NCI-H510A treated with DMSO at 0.1 percent for 48 hours (cell line): ENCODE measurements at regions not wholly inside any gene's neighbourhood (a gene's known extent, or its start where the extent isn't known, plus 50 kb on each side); places are given as distances from the start of the nearest gene placed in this dataset.
"Not testable (repeated sequence)": the region's sequence is repeated elsewhere in the genome, so short reads cannot be mapped to it uniquely, and the experiment has no call there.

Experiments used
- DNase-seq: peaks from one replicate; lab custom pipeline; 2025; lab: John Stamatoyannopoulos, UW

DNA sequence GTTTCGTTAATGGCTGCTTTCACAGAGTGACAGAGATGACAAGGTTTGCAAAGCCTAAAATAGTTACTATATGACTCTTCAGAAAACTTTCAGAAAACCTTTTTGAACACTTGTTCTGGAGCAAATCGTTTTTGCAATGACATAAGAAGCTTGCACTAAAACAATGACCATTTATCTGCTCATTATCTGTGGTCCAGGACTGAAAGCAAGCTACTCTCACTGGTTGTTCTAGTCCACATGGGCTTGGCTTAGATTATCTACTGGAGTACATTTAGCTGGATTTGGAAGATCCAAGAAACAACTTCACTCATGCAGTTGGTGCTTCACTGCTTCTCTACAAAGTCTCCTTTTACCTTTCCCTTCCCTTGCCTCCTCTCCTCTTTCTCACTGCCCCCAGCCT lies 1836.4 kb upstream of the AGA start:
- DNase-seq, result no peak

DNA sequence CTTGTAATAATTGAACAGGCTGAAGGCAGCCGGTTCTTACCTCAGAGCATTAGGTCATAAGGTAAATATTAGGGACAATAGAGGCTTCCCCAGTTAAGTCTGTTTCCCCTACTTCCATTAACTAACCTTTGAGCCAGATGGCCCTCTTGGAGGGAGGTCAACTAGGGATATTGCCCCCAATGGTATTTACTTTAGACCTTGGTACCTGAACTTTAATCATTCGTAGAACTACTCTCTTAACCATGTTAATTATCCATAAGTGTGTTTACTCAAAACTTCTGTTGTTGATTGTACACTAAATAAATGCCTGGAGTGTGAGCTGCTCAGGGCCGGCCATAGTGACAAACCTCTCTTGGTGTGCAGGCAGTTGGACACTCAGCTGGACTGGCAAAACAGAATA lies 1843.5 kb upstream of the AGA start:
- DNase-seq, result peak; percentile 41

DNA sequence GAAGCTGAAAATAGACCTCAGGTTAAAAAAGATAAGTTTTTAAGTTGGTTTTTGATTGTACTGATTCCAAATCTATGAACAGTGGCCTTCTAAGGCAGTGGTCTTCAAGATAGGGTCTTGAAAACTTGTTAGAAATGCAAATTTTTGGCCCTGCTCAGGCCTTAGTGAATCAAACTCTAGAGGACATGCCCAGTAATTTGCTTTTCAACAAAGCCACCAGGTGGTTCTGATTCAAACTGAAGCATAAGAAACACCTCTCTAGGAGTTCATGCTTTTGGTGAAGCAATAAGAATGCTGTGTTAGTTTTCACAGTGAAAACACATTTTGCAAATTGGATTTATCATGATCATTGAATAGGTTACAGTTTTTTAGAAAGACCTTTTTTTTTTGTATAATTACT lies 1849.4 kb upstream of the AGA start:
- DNase-seq, result no peak

DNA sequence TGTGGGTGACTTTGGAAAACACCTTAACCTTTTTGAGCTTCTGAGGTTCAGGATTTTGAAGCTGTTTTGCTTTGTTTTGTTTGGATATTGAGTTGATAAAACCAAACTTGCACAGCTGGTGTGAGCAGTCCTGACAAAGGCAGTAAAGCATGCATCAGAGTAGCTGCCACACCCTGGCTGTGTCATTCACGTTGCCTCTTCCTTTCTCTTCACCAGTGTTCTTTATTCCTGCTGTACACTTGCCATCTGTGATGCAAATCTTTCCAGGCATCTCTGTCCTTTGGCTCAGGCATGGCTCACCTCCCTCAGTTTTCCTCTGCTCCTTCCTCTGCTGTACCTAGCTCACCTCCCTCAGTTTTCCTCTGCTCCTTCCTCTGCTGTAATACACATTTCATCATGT lies 1850.2 kb upstream of the AGA start:
- DNase-seq, result no peak

DNA sequence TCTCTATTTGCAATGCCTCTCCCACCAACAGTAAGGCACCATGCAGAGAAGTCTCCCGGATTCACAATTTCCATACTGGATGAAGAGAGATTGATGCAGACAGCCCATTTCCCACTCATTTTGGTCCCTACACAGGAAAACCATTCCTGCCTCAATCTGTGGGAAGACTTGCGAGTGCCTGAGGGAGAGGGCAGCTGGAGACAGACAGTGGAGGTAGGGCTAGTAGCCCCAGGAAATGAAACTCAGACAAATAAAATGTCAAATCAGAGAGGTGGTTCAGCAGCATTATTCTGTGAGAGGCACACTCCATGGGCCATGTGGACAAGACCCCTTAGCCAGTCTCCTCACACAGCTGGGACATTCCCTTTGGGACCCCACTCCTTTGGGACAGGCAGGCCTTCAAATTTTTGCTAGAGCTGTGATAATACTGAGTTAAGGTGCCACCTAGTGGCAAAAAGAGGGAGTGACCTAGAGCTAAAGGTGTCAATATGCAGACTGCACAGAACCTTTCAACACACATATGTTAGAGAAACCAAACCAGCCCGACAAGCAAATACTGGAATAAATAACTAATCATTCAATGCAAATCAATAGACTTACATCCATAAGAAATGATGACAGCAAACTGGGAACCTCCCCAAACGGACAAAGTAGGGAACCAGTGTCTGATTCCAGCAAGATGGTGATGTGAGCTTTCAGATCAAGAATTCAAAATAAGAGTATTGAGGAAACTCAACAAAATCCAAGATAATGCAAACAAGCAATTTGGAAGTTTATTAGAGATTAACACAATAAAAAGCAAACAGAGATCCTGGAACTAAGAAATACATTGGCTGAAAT lies 1865.3 kb upstream of the AGA start:
- no peak for DNase-seq

DNA sequence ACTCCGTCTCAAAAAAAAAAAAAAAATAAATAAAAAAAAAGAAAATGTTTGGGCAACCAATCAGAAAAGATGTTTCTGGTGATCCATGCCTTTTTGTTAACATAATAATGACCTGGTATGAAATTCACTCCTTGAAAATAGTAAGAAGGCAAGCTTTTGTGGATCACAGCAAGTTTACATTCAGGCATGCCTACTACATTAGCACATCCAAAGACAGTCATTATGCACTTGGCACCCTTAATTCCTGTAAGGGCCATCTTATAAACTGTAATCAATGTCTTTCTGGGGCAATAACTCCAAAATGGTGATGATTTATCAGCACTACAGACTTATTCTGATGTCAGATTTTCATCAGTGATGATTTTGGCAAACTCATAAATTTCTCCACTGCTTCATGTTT lies 1871.6 kb upstream of the AGA start:
- DNase-seq, result no peak

DNA sequence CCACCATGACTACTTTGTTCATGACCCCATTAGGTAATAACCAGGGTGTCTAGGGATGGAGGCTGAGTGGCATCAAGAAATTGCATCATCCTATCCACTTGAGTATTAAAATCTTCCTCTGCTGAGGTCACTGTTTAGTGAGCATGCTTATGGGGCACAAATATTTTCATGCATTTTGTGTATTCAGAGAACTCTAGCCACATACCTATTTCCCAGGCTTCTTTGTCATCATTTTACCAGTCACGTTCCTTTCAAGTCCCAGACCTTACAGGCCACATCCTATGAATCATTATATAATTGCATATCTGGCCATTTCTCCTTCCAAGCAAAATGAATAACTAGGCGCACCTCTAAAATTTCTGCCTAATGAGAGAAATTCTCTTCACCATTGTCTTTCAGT lies 1882.9 kb upstream of the AGA start:
- no peak for DNase-seq

DNA sequence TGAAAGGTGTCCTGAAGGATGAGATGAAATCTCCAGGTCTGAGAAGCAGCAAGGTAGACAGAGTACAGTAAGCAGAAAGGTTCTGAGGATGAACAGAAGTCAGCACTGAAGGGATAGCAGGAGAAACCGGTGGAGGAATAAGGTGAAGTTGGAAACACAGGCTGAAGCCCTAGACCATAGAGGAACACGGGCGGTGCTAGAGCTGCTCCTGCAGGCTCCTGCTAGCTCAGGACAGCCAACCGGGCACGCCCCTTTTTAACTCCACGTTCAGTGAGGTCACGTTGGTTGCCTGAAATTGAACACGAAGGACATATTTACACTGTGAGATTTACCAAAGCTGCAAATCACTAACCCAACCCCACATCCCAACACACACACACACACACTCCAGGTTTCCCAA lies 1886.4 kb upstream of the AGA start:
- no peak for DNase-seq

DNA sequence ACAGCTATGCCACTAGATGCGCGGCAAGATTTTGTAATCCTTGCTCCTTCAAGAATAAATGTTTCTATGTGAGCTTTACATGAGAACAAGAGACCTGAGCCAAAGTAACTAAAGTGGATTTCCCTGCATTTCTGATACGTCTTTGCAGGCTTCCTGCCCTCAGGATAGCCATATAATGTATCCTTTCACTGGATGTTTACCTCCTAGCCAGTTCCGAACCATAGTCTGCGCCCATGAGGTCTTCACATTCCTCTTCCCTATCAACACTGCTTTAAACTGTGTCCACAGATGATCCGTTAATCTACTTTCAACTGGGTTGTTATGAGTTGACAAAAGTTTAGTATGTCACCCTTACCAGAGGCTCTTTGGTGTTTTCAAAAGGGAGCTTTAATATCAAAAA lies 1889.1 kb upstream of the AGA start:
- DNase-seq, result no peak

DNA sequence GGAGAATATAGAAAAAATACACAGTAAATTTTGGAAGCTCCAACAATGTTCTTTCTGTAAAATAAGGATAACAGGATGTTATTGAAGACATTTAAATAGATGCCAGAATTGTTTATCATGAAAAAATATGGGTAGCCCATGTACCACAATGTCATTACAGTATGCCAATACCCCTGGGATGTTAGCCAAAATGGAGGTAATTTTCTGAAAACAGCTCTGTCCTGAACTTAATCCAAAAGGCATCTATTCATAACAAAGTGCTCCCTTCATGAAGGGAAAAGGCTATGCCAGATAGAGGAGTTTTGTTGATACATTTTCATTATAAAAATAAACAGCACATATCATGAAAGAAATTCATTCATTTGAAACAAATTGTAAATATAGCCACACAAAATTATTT lies 1902.6 kb upstream of the AGA start:
- DNase-seq, result no peak

DNA sequence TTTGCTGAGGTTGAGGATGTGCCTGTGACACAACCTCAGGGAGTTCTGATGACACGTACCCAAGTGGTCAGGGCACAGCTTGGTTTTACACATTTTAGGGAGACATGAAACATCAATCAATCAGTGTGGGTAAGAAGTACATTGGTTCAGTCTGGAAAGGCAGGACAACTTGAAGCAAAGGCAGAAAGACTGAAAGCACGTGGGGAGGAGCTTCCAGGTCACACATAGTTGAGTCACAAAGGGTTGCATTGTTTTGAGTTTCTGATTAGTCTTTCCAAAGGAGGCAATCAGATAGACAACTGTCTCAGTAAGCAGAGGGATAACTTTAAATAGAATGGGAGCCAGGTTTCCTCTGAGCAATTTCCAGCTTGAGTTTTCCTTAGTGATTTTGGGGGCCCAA lies 1910.0 kb upstream of the AGA start:
- DNase-seq, result no peak

DNA sequence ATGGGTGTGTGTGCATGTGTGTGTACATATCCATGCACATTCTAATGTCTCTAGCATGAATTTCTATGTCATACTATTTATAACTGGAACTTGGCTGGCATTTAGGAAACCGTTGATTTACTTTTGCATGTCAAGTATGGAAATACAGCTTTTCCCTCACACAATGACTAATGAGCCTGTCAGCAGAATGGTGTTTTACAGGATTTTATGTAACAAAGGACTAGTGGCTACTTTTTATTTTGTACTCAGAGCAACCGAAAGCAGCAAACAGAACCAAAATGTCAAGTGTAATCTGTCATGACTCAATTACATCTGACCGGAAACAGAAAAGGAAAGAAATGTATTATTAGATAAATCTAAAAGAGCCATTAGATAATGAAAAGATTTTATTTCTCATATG lies 1911.5 kb upstream of the AGA start:
- DNase-seq, result no peak

DNA sequence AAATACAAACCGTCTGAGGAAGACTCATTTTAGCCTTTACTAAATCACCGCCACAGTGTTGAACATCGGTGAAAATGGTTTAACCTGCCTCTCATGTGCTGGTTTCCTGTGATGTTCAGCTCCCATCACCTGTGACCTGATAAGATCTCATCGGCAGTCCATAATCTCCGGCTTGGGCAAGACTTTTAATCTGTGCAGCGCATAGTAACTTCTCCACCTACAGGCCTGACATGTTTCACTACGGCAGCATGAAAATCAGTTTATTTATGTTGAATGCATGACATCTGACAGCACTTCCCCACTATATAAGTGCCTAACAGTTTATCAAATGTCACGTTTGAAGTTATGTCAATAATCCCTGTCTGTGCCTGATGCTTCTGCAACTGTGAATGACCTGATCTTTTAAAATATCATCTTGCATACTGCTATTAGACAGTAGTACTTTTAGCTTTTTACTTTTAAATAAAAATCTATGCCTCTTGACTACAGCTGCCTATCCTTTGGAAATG lies 1919.8 kb upstream of the AGA start:
- DNase-seq, result peak; percentile 32

DNA sequence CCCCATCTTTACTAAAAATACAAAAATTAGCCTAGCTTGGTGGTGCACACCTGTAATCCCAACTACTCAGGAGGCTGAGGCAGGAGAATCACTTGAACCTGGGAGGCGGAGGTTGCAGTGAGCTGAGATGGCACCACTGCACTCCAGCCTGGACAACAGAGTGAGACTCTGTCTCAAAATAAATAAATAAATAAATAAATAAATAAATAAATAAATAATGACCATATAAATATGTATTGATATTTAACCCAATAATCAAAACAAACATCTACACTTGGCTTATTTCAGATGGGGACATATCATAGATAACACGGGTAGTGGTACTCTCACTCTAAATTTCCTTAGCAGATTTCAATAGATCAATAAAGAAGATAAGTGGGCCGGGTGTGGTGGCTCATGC lies 1923.7 kb upstream of the AGA start:
- not testable (repeated sequence) for DNase-seq

DNA sequence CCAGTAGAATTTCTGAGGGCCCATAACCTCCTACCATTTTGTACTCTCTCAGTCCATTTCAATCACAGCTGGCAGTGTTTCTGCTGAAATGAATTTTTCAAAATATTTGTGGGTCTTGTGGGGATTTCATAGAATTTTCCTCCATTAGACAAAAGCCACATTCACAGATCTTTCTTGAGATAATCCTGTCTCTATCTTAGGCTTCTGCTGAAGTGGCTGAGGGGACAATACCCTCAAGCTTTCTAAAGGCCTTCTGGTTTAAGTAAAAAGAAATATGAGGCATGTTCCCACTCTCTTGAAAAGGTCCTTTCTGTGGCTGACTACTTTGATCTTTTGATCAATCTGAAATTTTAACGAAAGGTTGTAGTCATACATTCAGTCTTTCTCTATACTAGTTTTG lies 1930.0 kb upstream of the AGA start:
- DNase-seq, result no peak

DNA sequence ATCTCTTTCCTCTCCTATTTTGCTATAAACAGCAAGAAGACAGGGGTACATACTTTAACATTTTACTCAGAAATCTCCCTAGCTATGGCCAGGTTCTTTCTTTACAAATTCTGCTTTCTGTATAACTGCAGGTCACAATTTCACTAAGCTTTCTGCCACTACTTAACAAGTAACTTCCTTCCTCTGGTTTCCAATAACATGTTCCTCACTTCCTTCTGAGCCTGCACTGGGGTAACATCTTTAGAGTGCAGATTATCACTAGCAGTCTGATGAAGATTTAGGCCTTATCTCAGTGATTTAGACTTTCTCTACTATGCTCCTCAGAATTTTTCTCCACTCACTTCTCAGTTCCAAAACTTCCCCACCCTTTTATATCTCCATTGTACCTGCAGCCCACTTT lies 1930.5 kb upstream of the AGA start:
- DNase-seq, result no peak

DNA sequence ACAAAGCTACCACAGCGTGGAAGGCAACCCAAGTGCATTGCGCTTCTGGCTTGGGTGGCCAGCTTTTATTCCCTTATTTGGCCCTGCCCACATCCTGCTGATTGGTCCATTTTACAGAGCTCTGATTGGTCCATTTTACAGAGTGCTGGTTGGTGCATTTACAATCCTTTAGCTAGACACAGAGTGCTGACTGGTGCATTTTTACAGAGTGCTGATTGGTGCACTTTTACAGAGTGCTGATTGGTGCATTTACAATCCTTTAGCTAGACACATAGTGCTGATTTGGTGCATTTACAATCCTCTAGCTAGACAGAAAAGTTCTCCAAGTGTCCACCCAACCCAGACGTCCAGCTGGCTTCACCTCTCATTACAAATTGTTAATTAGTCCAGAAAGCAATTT lies 1936.6 kb upstream of the AGA start:
- DNase-seq, result not testable (repeated sequence)

DNA sequence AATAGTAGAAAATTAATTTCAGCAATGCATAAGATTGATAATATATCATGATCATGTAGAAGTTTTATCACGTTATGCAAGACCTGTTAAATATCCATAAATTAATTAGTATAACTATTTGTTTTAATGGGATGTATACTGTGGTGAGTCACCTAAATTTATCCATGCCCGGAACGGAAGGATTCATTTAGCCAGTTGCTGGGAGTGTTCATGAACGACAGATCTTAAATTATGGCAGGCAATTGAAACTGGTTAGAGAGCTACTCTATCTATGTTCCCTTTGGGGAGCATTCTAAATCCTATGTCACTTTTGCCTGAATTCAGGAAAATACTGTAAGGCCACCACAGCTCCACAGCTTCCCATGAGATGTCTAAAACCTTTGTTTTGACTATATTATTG lies 1950.5 kb upstream of the AGA start:
- DNase-seq, result no peak

DNA sequence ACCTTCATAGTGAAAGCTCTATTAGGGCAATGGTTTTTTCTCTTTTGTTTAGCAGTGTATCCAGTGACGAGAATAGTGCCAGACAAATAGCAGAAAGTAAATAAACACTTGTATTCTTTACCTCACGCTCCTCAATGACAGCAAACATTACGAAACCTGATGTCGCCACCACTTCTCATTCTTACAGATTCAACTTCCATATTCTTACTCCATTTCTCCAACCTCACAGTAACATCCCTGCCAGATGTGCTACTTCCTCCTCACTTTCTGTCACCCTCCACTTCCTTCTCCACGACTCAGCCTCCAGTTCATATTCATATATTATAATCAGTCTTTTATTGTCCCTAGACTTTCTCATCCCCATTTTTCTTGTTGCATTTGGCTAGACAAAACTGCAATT lies 1956.2 kb upstream of the AGA start:
- DNase-seq, result peak; percentile 20

DNA sequence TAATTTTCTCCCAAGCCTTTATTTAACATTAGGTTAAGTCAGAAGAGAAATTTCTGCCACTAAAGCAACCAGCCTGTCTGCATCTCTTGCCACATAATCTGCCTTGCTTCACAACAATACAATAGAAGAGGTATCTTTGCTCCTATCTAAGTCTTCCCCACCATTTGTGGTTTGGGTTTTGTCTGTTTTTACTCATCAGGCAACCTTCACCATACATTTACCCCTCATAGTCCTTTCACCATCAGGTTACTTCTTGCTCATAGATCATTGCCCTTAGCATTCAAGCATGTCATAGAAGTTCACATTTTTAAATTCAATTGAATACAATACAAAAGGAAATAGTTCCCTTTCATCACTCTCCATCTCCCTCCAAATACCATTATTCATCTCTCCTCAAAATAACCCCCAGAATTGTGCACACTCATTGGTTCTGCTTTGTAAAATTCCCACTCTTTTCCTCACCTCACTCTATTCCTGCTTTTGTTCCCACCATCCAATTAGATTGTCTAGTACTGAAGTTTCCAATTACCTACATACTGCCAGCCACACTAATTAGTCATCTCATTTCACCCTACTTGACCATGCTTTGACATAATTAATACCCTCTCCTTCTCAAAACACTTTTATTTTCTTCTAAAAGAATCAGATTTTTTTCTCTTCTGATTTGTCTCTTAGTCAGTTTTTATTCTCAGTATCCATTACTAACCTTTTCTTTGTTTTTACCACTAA lies 1957.0 kb upstream of the AGA start:
- no peak for DNase-seq

DNA sequence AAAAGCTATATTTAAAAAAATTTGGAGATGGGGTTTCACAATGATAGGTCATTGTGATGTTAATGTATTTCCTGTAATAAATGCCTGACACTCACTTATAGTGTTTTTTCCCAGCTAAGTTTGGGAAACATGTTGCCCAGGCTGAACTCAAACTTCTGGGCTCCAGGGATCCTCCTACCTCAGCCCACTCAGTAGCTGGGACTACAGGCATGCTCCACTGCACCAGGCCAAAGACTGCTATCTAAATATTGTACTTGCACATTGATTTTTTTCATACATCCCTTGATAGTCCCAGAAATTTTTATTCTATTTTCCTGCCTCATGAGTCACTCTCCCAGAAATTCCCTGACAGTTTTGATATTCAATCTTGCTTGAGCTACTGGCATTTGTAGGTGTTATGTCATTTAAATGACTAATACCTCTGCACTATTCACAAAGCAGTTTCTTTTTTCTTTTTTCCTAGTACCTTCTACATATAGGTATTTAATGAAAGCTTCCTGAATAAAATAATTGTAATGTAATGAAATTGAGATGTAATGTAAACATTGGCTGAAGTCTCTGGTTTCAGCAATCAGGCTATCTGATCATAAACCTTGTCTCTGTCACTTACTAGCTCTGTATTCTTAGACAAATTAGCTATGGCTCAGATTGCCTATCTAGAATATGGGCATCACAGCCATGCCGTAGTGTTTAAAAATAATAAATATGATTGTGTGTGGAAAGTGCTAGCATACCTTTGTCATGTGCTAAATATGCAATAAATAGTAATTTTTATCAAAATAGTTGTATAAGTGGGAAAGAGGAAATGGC lies 1973.0 kb upstream of the AGA start:
- no peak for DNase-seq

DNA sequence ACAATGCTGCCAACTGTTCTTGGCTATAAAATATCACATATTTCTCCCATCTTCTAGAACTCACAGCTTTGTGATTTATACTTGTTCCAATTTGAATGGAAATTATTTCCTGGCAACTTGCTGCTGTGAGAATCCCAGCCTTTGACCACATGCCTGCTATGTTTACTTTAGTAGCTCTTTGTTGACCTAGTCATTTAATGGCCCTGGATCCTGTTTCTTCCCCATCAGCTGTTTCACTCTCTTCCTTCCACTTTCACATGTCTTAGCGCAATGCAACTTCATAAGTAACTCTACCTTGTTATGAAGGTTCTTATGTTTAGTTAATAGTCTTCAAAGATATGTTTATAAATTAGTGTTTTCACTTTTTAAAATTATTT lies 1973.6 kb upstream of the AGA start:
- peak; percentile 32 for DNase-seq

DNA sequence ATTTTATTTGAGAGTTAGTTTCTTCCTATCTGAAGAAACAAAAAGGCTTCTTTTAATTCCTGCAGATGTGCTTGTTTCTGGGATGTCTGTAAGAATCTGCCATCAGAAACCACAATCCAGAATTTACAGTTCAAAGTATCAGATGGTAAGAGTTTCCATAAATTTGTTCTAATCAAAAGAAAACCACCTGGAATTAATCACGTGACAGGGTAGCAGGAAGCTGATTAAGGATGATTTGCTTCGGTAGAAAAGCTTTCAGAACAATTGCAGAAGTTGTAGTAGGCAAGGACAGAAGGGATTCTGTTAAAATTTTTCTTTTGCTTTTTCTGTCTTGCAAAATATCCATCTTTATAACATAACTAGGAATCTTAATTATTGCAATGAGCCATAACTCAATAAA lies 1975.1 kb upstream of the AGA start:
- no peak for DNase-seq
